Parathyroid adenoma (tissue), 2 donors: ENCODE measurements at regions not wholly inside any gene's neighbourhood (a gene's known extent, or its start where the extent isn't known, plus 50 kb on each side); places are given as distances from the start of the nearest gene placed in this dataset.

ENCODE experiments used
- H2AFZ ChIP-seq: fragments of 300-600 bp; sonication (generic); one replicate; pipeline ENCODE4 v1.7.0; 2017; ENCODE audit warnings: antibody characterized with exemption, mild to moderate bottlenecking
- H3K27ac ChIP-seq: fragments of 300-600 bp; sonication (generic); one replicate; pipeline ENCODE4 v1.7.0; 2017
- H3K27me3 ChIP-seq: fragments of 300-600 bp; sonication (generic); one replicate; pipeline ENCODE4 v1.7.0; 2017; ENCODE audit warnings: low read length; ENCODE audit not compliant: control insufficient read depth, insufficient read depth
- H3K36me3 ChIP-seq: fragments of 300-600 bp; sonication (generic); one replicate; pipeline ENCODE4 v1.7.0; 2017; ENCODE audit warnings: low read length; ENCODE audit not compliant: control insufficient read depth, insufficient read depth
- H3K4me1 ChIP-seq: fragments of 300-600 bp; sonication (generic); one replicate; pipeline ENCODE4 v1.7.0; 2017; ENCODE audit warnings: control low read depth
- H3K4me2 ChIP-seq: fragments of 300-600 bp; sonication (generic); one replicate; pipeline ENCODE4 v1.7.0; 2017; ENCODE audit warnings: low read length
- H3K4me3 ChIP-seq: fragments of 300-600 bp; sonication (generic); one replicate; pipeline ENCODE4 v1.7.0; 2017; ENCODE audit warnings: low read depth, low read length
- H3K79me2 ChIP-seq: fragments of 300-600 bp; sonication (generic); one replicate; pipeline ENCODE4 v1.7.0; 2017; ENCODE audit warnings: control low read depth
- H3K9ac ChIP-seq: fragments of 300-600 bp; sonication (generic); one replicate; pipeline ENCODE4 v1.7.0; 2017; ENCODE audit warnings: mild to moderate bottlenecking
- H3K9me3 ChIP-seq: fragments of 300-600 bp; sonication (generic); one replicate; pipeline ENCODE4 v1.7.0; 2017; ENCODE audit warnings: low read length; ENCODE audit not compliant: control insufficient read depth
- CTCF ChIP-seq: fragments of 300-600 bp; sonication (generic); IDR thresholded peaks from one replicate; pipeline ENCODE4 v1.7.0; 2017; ENCODE audit warnings: antibody characterized with exemption, mild to moderate bottlenecking
- donor health status: primary hyperparathyroidism.

GRCh38 chr15:87573039-87573438 is 683.5 kb downstream of the NTRK3 start:
- Histone ChIP-seq H3K9me3 (no peaks in the 10 kb centered on the region), H3K4me3 (no peak overlapping the region), H3K27me3 (no peaks in the 10 kb centered on the region), H3K36me3 (no peaks in the 10 kb centered on the region), H3K79me2 (no peaks in the 10 kb centered on the region), H2AFZ (no peak overlapping the region), H3K4me1 (no peaks in the 10 kb centered on the region), H3K9ac (no peak overlapping the region), H3K27ac (no peak overlapping the region), H3K4me2 (no peak overlapping the region)
- TF ChIP-seq CTCF, result no peak

GRCh38 chr15:87572381-87572910 is 684.1 kb downstream of the NTRK3 start:
- H2AFZ ChIP-seq, result no peak overlapping the region
- no peak overlapping the region for H3K9ac ChIP-seq
- no peak overlapping the region for H3K4me2 ChIP-seq
- H3K4me3 ChIP-seq, result no peak overlapping the region
- no peak overlapping the region for H3K27ac ChIP-seq
- no peaks in the 10 kb centered on the region for H3K36me3 ChIP-seq
- TF ChIP-seq CTCF, result no peak
- no peaks in the 10 kb centered on the region for H3K27me3 ChIP-seq
- H3K4me1 ChIP-seq, result no peaks in the 10 kb centered on the region
- no peaks in the 10 kb centered on the region for H3K79me2 ChIP-seq
- H3K9me3 ChIP-seq, result no peaks in the 10 kb centered on the region

GRCh38 chr15:87570206-87570605 is 686.3 kb downstream of the NTRK3 start:
- TF ChIP-seq CTCF, result no peak
- Histone ChIP-seq H3K9me3 (no peaks in the 10 kb centered on the region), H3K4me1 (no peaks in the 10 kb centered on the region), H3K4me2 (no peak overlapping the region), H3K36me3 (no peaks in the 10 kb centered on the region), H3K9ac (no peak overlapping the region), H3K79me2 (no peaks in the 10 kb centered on the region), H2AFZ (no peak overlapping the region), H3K4me3 (no peak overlapping the region), H3K27me3 (no peaks in the 10 kb centered on the region), H3K27ac (no peak overlapping the region)

GRCh38 chr15:87569581-87569980 is 687.0 kb downstream of the NTRK3 start:
- H3K79me2 ChIP-seq, result no peaks in the 10 kb centered on the region

More at GRCh38 chr15:87569581-87569980, 687.0 kb downstream of the NTRK3 start:
- TF ChIP-seq CTCF, result no peak
- Histone ChIP-seq H2AFZ (no peak overlapping the region), H3K9ac (no peak overlapping the region), H3K4me1 (no peaks in the 10 kb centered on the region), H3K36me3 (no peaks in the 10 kb centered on the region), H3K4me2 (no peak overlapping the region), H3K9me3 (no peaks in the 10 kb centered on the region), H3K4me3 (no peak overlapping the region), H3K27ac (no peak overlapping the region), H3K27me3 (no peaks in the 10 kb centered on the region)
